ENCODE measurements at regions not wholly inside any gene's neighbourhood (a gene's known extent, or its start where the extent isn't known, plus 50 kb on each side); places are given as distances from the start of the nearest gene placed in this dataset.

DNA sequence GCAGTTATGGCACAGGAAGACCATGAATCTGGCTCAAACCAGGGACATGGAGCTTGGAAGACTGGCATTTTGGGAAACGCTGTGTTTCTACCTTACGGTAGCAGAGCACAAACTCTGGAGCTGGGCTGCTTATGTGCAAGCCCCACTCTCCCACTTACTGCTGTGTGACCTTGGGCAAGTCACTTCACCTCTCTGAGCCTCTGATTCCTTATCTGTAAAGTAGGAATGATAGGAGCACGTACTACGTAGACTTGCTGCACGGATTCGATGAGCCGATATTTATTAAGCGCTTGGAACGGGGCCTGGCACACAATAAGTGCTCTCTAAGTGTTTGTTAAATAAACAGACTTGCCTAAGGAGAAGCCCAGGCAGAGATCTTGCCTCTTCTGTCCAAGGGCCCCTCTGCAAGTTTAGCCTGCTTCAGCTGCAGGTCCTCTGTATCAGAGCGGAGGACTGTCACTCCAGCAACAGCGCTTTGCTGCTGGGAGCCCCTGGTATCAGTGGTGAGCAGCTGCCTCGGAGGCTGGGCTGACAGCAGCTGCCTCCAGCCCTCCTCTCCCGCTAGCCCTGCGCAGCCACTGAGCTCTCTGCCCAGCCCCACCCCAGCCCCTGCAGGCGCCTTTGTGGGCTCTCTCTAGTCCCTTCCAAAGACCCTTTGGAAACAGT lies 96.9 kb upstream of the ANO1 start:
- in situ Hi-C loops (cut with HindIII; ENCODE audit: extremely low pct_ligation_motif_present, low pct_unique_long_range_greater_than_20kb), result no loop called here
- Histone ChIP-seq H3K36me3 (replicated peaks in 1 of 2; ENCODE audit: control insufficient read depth in 1 of 2, insufficient read depth in 2 of 2, low read length in 2 of 2) (no peaks in the 10 kb centered on the region), H3K4me1 (ENCODE audit: insufficient read depth, low read length) (no peaks in the 10 kb centered on the region), H3K79me2 (ENCODE audit: insufficient read depth, low read length) (no peaks in the 10 kb centered on the region), H3K9me3 (ENCODE audit: low read length) (no peaks in the 10 kb centered on the region), H3K27me3 (ENCODE audit: control insufficient read depth in 1 of 2, insufficient read depth in 2 of 2, low read length in 2 of 2) (peaks cover 17 to 82% of the 10 kb centered on the region in 2 experiments), H4K20me1 (ENCODE audit: insufficient read depth, low read length) (peaks cover 4% of the 10 kb centered on the region; the same call in 1 of the 2 replicates), H2AFZ (ENCODE audit: low read length) (no peak overlapping the region), H3K27ac (ENCODE audit: extremely low read length, insufficient read depth, low read length) (no peak overlapping the region), H3K9ac (ENCODE audit: insufficient read depth, low read depth, low read length) (no peak overlapping the region), H3K4me3 (replicated peaks in 1 of 3; ENCODE audit: insufficient read depth in 1 of 3, low read depth in 2 of 3, low read length in 3 of 3) (no peak overlapping the region), H3K4me2 (ENCODE audit: low read depth, low read length) (no peak overlapping the region)
- 61% methylated on average over 10 of the region's 15 CpGs for WGBS (ENCODE audit: low lambda C conversion rate)
- ChIA-PET CTCF (ENCODE audit: low intra/inter-chr PET ratio, low total read pairs) (no interaction called here), POLR2A (no interaction called here)
- FAIRE-seq (no peak), DNase-seq (ENCODE audit: low spot score) (no peak), ATAC-seq (no peak)
- TF ChIP-seq, protein P1, sequence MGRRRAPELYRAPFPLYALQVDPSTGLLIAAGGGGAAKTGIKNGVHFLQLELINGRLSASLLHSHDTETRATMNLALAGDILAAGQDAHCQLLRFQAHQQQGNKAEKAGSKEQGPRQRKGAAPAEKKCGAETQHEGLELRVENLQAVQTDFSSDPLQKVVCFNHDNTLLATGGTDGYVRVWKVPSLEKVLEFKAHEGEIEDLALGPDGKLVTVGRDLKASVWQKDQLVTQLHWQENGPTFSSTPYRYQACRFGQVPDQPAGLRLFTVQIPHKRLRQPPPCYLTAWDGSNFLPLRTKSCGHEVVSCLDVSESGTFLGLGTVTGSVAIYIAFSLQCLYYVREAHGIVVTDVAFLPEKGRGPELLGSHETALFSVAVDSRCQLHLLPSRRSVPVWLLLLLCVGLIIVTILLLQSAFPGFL (CRISPR knock-in tag; IDR thresholded peaks at IDR 0.05), result no peak
- TF ChIP-seq ZNF768 (CRISPR knock-in tag; IDR thresholded peaks at IDR 0.05), result peak; percentile 82; the same call in 1 of the 2 replicates
- no peak for TF ChIP-seq SALL1 (CRISPR knock-in tag; IDR thresholded peaks at IDR 0.05)
- TF ChIP-seq, protein P2, sequence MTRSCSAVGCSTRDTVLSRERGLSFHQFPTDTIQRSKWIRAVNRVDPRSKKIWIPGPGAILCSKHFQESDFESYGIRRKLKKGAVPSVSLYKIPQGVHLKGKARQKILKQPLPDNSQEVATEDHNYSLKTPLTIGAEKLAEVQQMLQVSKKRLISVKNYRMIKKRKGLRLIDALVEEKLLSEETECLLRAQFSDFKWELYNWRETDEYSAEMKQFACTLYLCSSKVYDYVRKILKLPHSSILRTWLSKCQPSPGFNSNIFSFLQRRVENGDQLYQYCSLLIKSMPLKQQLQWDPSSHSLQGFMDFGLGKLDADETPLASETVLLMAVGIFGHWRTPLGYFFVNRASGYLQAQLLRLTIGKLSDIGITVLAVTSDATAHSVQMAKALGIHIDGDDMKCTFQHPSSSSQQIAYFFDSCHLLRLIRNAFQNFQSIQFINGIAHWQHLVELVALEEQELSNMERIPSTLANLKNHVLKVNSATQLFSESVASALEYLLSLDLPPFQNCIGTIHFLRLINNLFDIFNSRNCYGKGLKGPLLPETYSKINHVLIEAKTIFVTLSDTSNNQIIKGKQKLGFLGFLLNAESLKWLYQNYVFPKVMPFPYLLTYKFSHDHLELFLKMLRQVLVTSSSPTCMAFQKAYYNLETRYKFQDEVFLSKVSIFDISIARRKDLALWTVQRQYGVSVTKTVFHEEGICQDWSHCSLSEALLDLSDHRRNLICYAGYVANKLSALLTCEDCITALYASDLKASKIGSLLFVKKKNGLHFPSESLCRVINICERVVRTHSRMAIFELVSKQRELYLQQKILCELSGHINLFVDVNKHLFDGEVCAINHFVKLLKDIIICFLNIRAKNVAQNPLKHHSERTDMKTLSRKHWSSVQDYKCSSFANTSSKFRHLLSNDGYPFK (CRISPR knock-in tag; IDR thresholded peaks at IDR 0.05; ENCODE audit: borderline replicate concordance), result no peak
- TF ChIP-seq ZNF775 (CRISPR knock-in tag; IDR thresholded peaks at IDR 0.05; ENCODE audit: borderline replicate concordance), result no peak
- TF ChIP-seq RFX1 (IDR thresholded peaks at IDR 0.05), result no peak
- no peak for TF ChIP-seq ZSCAN31 (CRISPR knock-in tag; IDR thresholded peaks at IDR 0.05; ENCODE audit: low read depth)
- TF ChIP-seq, protein P3, sequence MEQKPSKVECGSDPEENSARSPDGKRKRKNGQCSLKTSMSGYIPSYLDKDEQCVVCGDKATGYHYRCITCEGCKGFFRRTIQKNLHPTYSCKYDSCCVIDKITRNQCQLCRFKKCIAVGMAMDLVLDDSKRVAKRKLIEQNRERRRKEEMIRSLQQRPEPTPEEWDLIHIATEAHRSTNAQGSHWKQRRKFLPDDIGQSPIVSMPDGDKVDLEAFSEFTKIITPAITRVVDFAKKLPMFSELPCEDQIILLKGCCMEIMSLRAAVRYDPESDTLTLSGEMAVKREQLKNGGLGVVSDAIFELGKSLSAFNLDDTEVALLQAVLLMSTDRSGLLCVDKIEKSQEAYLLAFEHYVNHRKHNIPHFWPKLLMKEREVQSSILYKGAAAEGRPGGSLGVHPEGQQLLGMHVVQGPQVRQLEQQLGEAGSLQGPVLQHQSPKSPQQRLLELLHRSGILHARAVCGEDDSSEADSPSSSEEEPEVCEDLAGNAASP (CRISPR knock-in tag; IDR thresholded peaks at IDR 0.05; ENCODE audit: borderline replicate concordance), result no peak
- TF ChIP-seq, protein P4, sequence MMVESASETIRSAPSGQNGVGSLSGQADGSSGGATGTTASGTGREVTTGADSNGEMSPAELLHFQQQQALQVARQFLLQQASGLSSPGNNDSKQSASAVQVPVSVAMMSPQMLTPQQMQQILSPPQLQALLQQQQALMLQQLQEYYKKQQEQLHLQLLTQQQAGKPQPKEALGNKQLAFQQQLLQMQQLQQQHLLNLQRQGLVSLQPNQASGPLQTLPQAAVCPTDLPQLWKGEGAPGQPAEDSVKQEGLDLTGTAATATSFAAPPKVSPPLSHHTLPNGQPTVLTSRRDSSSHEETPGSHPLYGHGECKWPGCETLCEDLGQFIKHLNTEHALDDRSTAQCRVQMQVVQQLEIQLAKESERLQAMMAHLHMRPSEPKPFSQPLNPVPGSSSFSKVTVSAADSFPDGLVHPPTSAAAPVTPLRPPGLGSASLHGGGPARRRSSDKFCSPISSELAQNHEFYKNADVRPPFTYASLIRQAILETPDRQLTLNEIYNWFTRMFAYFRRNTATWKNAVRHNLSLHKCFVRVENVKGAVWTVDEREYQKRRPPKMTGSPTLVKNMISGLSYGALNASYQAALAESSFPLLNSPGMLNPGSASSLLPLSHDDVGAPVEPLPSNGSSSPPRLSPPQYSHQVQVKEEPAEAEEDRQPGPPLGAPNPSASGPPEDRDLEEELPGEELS (CRISPR knock-in tag; IDR thresholded peaks at IDR 0.05), result no peak
- TF ChIP-seq ZMYM3 (CRISPR knock-in tag; IDR thresholded peaks at IDR 0.05), result 0 out of 2 replicates have a peak, but pooled peaks have one; percentile 31
- TF ChIP-seq, protein P5, sequence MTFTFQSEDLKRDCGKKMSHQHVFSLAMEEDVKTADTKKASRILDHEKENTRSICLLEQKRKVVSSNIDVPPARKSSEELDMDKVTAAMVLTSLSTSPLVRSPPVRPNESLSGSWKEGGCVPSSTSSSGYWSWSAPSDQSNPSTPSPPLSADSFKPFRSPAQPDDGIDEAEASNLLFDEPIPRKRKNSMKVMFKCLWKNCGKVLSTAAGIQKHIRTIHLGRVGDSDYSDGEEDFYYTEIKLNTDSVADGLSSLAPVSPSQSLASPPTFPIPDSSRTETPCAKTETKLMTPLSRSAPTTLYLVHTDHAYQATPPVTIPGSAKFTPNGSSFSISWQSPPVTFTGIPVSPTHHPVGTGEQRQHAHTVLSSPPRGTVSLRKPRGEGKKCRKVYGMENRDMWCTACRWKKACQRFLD (CRISPR knock-in tag; IDR thresholded peaks at IDR 0.05; ENCODE audit: borderline replicate concordance), result no peak
- no peak for TF ChIP-seq ZNF562 (CRISPR knock-in tag; IDR thresholded peaks at IDR 0.05; ENCODE audit: borderline replicate concordance)
- intact Hi-C loops (cut with micrococcal nuclease; ENCODE audit: unreplicated experiment), result no loop called here
- no TSS peak for BruUV-seq (replicated peaks)

Data from HepG2 (cell line).